H1 (cell line): ENCODE measurements at regions not wholly inside any gene's neighbourhood (a gene's known extent, or its start where the extent isn't known, plus 50 kb on each side); places are given as distances from the start of the nearest gene placed in this dataset.

Experiments used
- CTCF ChIA-PET: fragments of 300-600 bp; sonication (Branson Sonifier 250); formaldehyde crosslinking; loops from one replicate; lab custom pipeline; 2021; ENCODE audit not compliant: partially characterized antibody; lab: Charles Lee
- POLR2A ChIA-PET: fragments of 300-600 bp; sonication (Branson Sonifier 250); formaldehyde crosslinking; loops from one replicate; lab custom pipeline; 2021; ENCODE audit warnings: inconsistent platforms; ENCODE audit not compliant: partially characterized antibody; lab: Charles Lee
- DNase-seq, 2 experiments: peaks; one replicate each; pipeline versions ENCODE4 v3.0.0 to v3.0.0-alpha.2; 2010 to 2022; ENCODE audit warnings: low spot score in 2 of 2, low read depth in 1 of 2, mixed read lengths in 1 of 2
- FAIRE-seq: peaks from 2 replicates; lab custom pipeline; 2011; peaks lifted over from hg19 to GRCh38; lab: Jason Lieb, UNC
- H2AFZ ChIP-seq: 2 replicates; pipeline ENCODE4 v1.8.1; 2012; ENCODE audit warnings: low read length, inconsistent platforms
- H2AK5ac ChIP-seq: 2 replicates; pipeline ENCODE4 v1.6.1; 2013; ENCODE audit warnings: low read depth, low read length
- H2BK120ac ChIP-seq: replicated peaks from 2 replicates; pipeline ENCODE3; 2013; ENCODE audit warnings: low read depth, low read length, inconsistent platforms
- H2BK12ac ChIP-seq: 2 replicates; pipeline ENCODE4 v1.6.1; 2013; ENCODE audit warnings: low read depth, low read length
- H2BK15ac ChIP-seq: 2 replicates; pipeline ENCODE4 v1.6.1; 2013; ENCODE audit warnings: low read length
- H2BK20ac ChIP-seq: 2 replicates; pipeline ENCODE4 v1.6.1; 2013; ENCODE audit warnings: low read length
- H2BK5ac ChIP-seq: 2 replicates; pipeline ENCODE4 v1.6.1; 2013; ENCODE audit warnings: low read depth, low read length
- H3K14ac ChIP-seq: 2 replicates; pipeline ENCODE4 v1.6.1; 2013; ENCODE audit warnings: inconsistent platforms; ENCODE audit not compliant: insufficient read length
- H3K18ac ChIP-seq: 2 replicates; pipeline ENCODE4 v1.6.1; 2013; ENCODE audit warnings: low read length; ENCODE audit errors: extremely low read depth
- H3K23ac ChIP-seq: 2 replicates; pipeline ENCODE4 v1.6.1; 2013; ENCODE audit warnings: inconsistent platforms; ENCODE audit not compliant: insufficient read length
- H3K23me2 ChIP-seq: 2 replicates; pipeline ENCODE4 v1.6.1; 2013; ENCODE audit warnings: low read depth, low read length
- H3K27ac ChIP-seq: 2 replicates; pipeline ENCODE4 v1.6.1; 2011; ENCODE audit warnings: low read depth, low read length, inconsistent platforms
- H3K27me3 ChIP-seq, 4 experiments: replicated peaks in 1 of 4; 1 replicate in 1 of 4; 2 replicates in 3 of 4; pipeline versions ENCODE4 v1.6.1 to v1.8.1; 2011 to 2013; ENCODE audit warnings: low read length in 3 of 4, mild to moderate bottlenecking in 3 of 4, inconsistent platforms in 2 of 4, mixed read lengths in 2 of 4, moderate library complexity in 1 of 4; ENCODE audit not compliant: control insufficient read depth in 3 of 4, insufficient read depth in 3 of 4; ENCODE audit errors: extremely low read depth in 1 of 4
- H3K36me3 ChIP-seq, 4 experiments: 2 replicates each; pipeline versions ENCODE4 v1.6.1 to v1.8.1; 2011 to 2013; ENCODE audit warnings: mild to moderate bottlenecking in 4 of 4, low read length in 3 of 4, moderate library complexity in 2 of 4, control low read depth in 1 of 4, inconsistent platforms in 1 of 4; ENCODE audit not compliant: insufficient read depth in 4 of 4, control insufficient read depth in 2 of 4
- H3K4ac ChIP-seq: replicated peaks from 2 replicates; pipeline ENCODE3; 2013; ENCODE audit warnings: low read length, low read depth, mixed read lengths, inconsistent platforms; ENCODE audit not compliant: insufficient read length
- H3K4me1 ChIP-seq, 4 experiments: replicated peaks in 1 of 4; 1 replicate in 1 of 4; 2 replicates in 3 of 4; pipeline versions ENCODE4 v1.6.1 to v1.8.1; 2011 to 2013; ENCODE audit warnings: low read length in 3 of 4, inconsistent platforms in 2 of 4, mixed read lengths in 1 of 4; ENCODE audit not compliant: insufficient read depth in 4 of 4, control insufficient read depth in 3 of 4
- H3K4me2 ChIP-seq, 2 experiments: 2 replicates each; pipeline versions ENCODE4 v1.6.1 to v1.8.1; 2011 to 2013; ENCODE audit warnings: low read depth in 2 of 2, low read length in 2 of 2, control low read depth in 1 of 2, inconsistent platforms in 1 of 2, mild to moderate bottlenecking in 1 of 2; ENCODE audit not compliant: insufficient read depth in 1 of 2
- H3K4me3 ChIP-seq, 4 experiments: fragments of 200-600, 300-600 bp in 1 of 4; sonication (generic), shearing (Covaris generic), sonication (Bioruptor Twin) in 1 of 4; 2 replicates each; pipeline versions ENCODE4 v1.5.1 to v1.8.1; 2011 to 2016; ENCODE audit warnings: low read length in 4 of 4, low read depth in 3 of 4, control low read depth in 2 of 4, inconsistent platforms in 2 of 4, mild to moderate bottlenecking in 2 of 4, mixed read lengths in 1 of 4, moderate library complexity in 1 of 4; ENCODE audit not compliant: insufficient read depth in 2 of 4; ENCODE audit errors: extremely low read depth in 1 of 4
- H3K56ac ChIP-seq: replicated peaks from 2 replicates; pipeline ENCODE3; 2013; ENCODE audit warnings: low read depth, mild to moderate bottlenecking, mixed read lengths, low read length, inconsistent platforms; ENCODE audit not compliant: insufficient read length
- H3K79me1 ChIP-seq: 2 replicates; pipeline ENCODE4 v1.6.1; 2013; ENCODE audit warnings: low read depth, low read length, control low read depth
- H3K79me2 ChIP-seq, 2 experiments: 2 replicates each; pipeline versions ENCODE4 v1.6.1 to v1.8.1; 2012 to 2013; ENCODE audit warnings: low read length in 2 of 2, mild to moderate bottlenecking in 2 of 2, inconsistent platforms in 1 of 2; ENCODE audit not compliant: insufficient read depth in 2 of 2, control insufficient read depth in 1 of 2
- H3K9ac ChIP-seq, 4 experiments: replicated peaks in 1 of 4; 1 replicate in 1 of 4; 2 replicates in 3 of 4; pipeline versions ENCODE4 v1.6.1 to v1.8.1; 2011 to 2013; ENCODE audit warnings: low read depth in 3 of 4, low read length in 3 of 4, control low read depth in 2 of 4, mild to moderate bottlenecking in 2 of 4, moderate library complexity in 2 of 4, inconsistent platforms in 1 of 4; ENCODE audit errors: extremely low read depth in 1 of 4
- H3K9me3 ChIP-seq, 2 experiments: 2 replicates each; pipeline versions ENCODE4 v1.6.1 to v1.8.1; 2012 to 2013; ENCODE audit warnings: mild to moderate bottlenecking in 2 of 2, moderate library complexity in 2 of 2, control low read depth in 1 of 2, inconsistent platforms in 1 of 2, low read depth in 1 of 2, low read length in 1 of 2, mixed read lengths in 1 of 2; ENCODE audit not compliant: insufficient read depth in 2 of 2
- H4K20me1 ChIP-seq, 2 experiments: replicated peaks in 1 of 2; 2 replicates each; pipeline versions ENCODE3 to v1.8.1; 2011 to 2013; ENCODE audit warnings: inconsistent platforms in 2 of 2, low read length in 2 of 2, mild to moderate bottlenecking in 1 of 2; ENCODE audit not compliant: insufficient read depth in 2 of 2, control insufficient read depth in 1 of 2
- H4K5ac ChIP-seq: 2 replicates; pipeline ENCODE4 v1.6.1; 2013; ENCODE audit warnings: low read length, low read depth, mixed read lengths, inconsistent platforms; ENCODE audit not compliant: insufficient read length
- H4K8ac ChIP-seq: 2 replicates; pipeline ENCODE4 v1.8.0; 2013; ENCODE audit warnings: mild to moderate bottlenecking, moderate library complexity, low read length, inconsistent platforms; ENCODE audit not compliant: insufficient read depth; ENCODE audit errors: extremely low read depth
- H4K91ac ChIP-seq: replicated peaks from 2 replicates; pipeline ENCODE3; 2013; ENCODE audit warnings: low read length, mixed read lengths, inconsistent platforms; ENCODE audit not compliant: insufficient read length
- NANOG ChIP-seq: IDR thresholded peaks from 2 replicates; pipeline ENCODE4 v1.6.1; 2011; ENCODE audit warnings: low read length, low read depth, mild to moderate bottlenecking, inconsistent platforms; ENCODE audit not compliant: insufficient read depth, poor library complexity, severe bottlenecking
- WGBS, 2 experiments: shearing (Covaris generic) in 1 of 2; methylation state at CpG; one replicate each; pipeline versions ENCODE4 v1.1.6 to v1.1.7; 2013 to 2015; ENCODE audit warnings: low lambda C conversion rate in 2 of 2, mixed read lengths in 2 of 2, inconsistent platforms in 1 of 2, low coverage in 1 of 2, missing lambda C conversion rate in 1 of 2; ENCODE audit not compliant: insufficient replicate concordance in 2 of 2, insufficient coverage in 1 of 2, insufficient read length in 1 of 2; ENCODE audit errors: extremely low coverage in 1 of 2, missing lambda C conversion rate in 1 of 2; 5-methylcytosine and 5-hydroxymethylcytosine counted together

DNA sequence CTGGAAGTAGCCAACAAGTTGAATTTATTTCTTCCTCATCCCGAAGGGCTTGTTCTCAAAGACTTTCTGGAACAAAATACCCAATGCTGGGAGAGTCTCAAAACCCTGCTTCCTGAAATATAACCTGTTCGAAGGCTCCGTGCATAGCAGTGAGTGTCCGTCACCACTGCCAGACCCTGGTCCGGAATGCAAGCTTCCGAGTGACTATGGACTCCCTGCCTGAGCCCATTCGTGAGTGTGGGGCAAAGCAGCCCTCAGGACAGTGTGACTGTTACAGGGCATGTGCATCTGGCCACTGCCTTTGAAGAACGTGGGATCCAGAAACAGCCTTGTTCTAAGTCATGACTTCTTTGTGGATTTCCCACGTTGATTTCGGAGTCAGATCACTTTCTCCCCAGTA is 214.5 kb upstream of the IGF1R start:
- no peak overlapping the region for H3K27ac ChIP-seq
- H3K36me3 ChIP-seq, result no peaks in the 10 kb centered on the region
- H3K14ac ChIP-seq, result no peak overlapping the region
- peaks cover 0 to 2% of the 10 kb centered on the region in 2 experiments for H4K20me1 ChIP-seq
- no peak overlapping the region for H2BK20ac ChIP-seq
- no peak for TF ChIP-seq NANOG
- TF ChIP-seq, all 59 proteins: peak for 0
- H2BK15ac ChIP-seq, result no peak overlapping the region
- H3K23me2 ChIP-seq, result peaks cover 7% of the 10 kb centered on the region; the same call in 1 of the 2 replicates
- no peaks in the 10 kb centered on the region for H3K79me1 ChIP-seq
- no peak overlapping the region for H4K5ac ChIP-seq
- no peak overlapping the region for H4K8ac ChIP-seq
- no peak overlapping the region for H3K9ac ChIP-seq
- H2AFZ ChIP-seq, result no peak overlapping the region
- no peak overlapping the region for H4K91ac ChIP-seq
- H2BK120ac ChIP-seq, result no peak overlapping the region
- no peak overlapping the region for H2BK12ac ChIP-seq
- peaks cover 3 to 4% of the 10 kb centered on the region in 2 experiments; a peak in 3 of 4 replicates for H3K9me3 ChIP-seq
- no peak overlapping the region for H3K4me3 ChIP-seq
- ChIA-PET CTCF (interaction anchor here (0.7 kb wide), 1 partner anchor 14 kb away, joined by 3 read pairs; no protein-coding TSS in a partner anchor), POLR2A (no interaction called here)
- 93% methylated on average over 10 of the region's 10 CpGs; no CpG with 5 or more reads in 1 of the 2 experiments for WGBS, 2 experiments
- H3K18ac ChIP-seq, result no peak overlapping the region
- no peak overlapping the region for H3K4me2 ChIP-seq
- peaks cover 3 to 11% (median 6%) of the 10 kb centered on the region in 4 experiments; a peak in 5 of 7 replicates for H3K27me3 ChIP-seq
- no peaks in the 10 kb centered on the region for H3K79me2 ChIP-seq
- H2BK5ac ChIP-seq, result no peak overlapping the region
- no peak overlapping the region for H3K23ac ChIP-seq
- FAIRE-seq, result no peak
- DNase-seq, result no peak
- no peak overlapping the region for H3K4ac ChIP-seq
- H2AK5ac ChIP-seq, result no peak overlapping the region
- H3K4me1 ChIP-seq, result no peaks in the 10 kb centered on the region
- H3K56ac ChIP-seq, result no peak overlapping the region
